ENCODE measurements at regions not wholly inside any gene's neighbourhood (a gene's known extent, or its start where the extent isn't known, plus 50 kb on each side); places are given as distances from the start of the nearest gene placed in this dataset.

GRCh38 chr12:25740617-25741016 lies 187.5 kb upstream of the LMNTD1 start:
- intact Hi-C loops (cut with DNase I) = loop anchor here in 1 of 2 donors (5.0 kb wide), 1 partner anchor 797 kb away; no protein-coding TSS in a partner anchor

GRCh38 chr12:25741917-25742316 lies 188.8 kb upstream of the LMNTD1 start:
- intact Hi-C loops (cut with DNase I) = loop anchor here in 1 of 2 donors (5.0 kb wide), 1 partner anchor 795 kb away; no protein-coding TSS in a partner anchor
- DNase-seq (ENCODE audit: low spot score) = no peak

More at GRCh38 chr12:25740617-25741016, 187.5 kb upstream of the LMNTD1 start:
- DNase-seq (ENCODE audit: low spot score) = no peak

- intact Hi-C loops (cut with DNase I) = loop anchor here in 1 of 2 donors (5.0 kb wide), 1 partner anchor 794 kb away; no protein-coding TSS in a partner anchor
- no peak for DNase-seq (ENCODE audit: low spot score)
Observed at GRCh38 chr12:25743679-25744215, 190.7 kb upstream of the LMNTD1 start.

- no peak for DNase-seq (ENCODE audit: low spot score)
- intact Hi-C loops (cut with DNase I) = loop anchor here in 1 of 2 donors (5.0 kb wide), 1 partner anchor 793 kb away; no protein-coding TSS in a partner anchor
Observed at GRCh38 chr12:25744313-25744712, 191.2 kb upstream of the LMNTD1 start.

GRCh38 chr12:25745281-25745680 lies 192.2 kb upstream of the LMNTD1 start:
- DNase-seq (ENCODE audit: low spot score) = no peak
- intact Hi-C loops (cut with DNase I) = no loop called here

GRCh38 chr12:25746131-25746530 lies 193.0 kb upstream of the LMNTD1 start:
- DNase-seq (ENCODE audit: low spot score) = no peak
- intact Hi-C loops (cut with DNase I) = no loop called here

GRCh38 chr12:25752710-25753309 lies 199.7 kb upstream of the LMNTD1 start:
- intact Hi-C loops (cut with DNase I) = no loop called here
- DNase-seq (ENCODE audit: low spot score) = no peak

- intact Hi-C loops (cut with DNase I) = no loop called here
Observed at GRCh38 chr12:25755136-25755970, 202.3 kb upstream of the LMNTD1 start.

GRCh38 chr12:25755971-25756260 lies 202.6 kb upstream of the RASSF8 start:
- DNase-seq (ENCODE audit: low spot score) = no peak
- intact Hi-C loops (cut with DNase I) = no loop called here

More at GRCh38 chr12:25755136-25755970, 202.3 kb upstream of the LMNTD1 start:
- DNase-seq (ENCODE audit: low spot score) = no peak

- no peak for DNase-seq (ENCODE audit: low spot score)
- intact Hi-C loops (cut with DNase I) = no loop called here
Observed at GRCh38 chr12:25757037-25757665, 201.3 kb upstream of the RASSF8 start.

- intact Hi-C loops (cut with DNase I) = no loop called here
- no peak for DNase-seq (ENCODE audit: low spot score)
Observed at GRCh38 chr12:25759752-25760151, 198.7 kb upstream of the RASSF8 start.

- DNase-seq (ENCODE audit: low spot score) = no peak
- intact Hi-C loops (cut with DNase I) = no loop called here
Observed at GRCh38 chr12:25761356-25761755, 197.1 kb upstream of the RASSF8 start.

GRCh38 chr12:25764409-25764808 lies 194.1 kb upstream of the RASSF8 start:
- no peak for DNase-seq (ENCODE audit: low spot score)

GRCh38 chr12:25764892-25765291 lies 193.6 kb upstream of the RASSF8 start:
- no peak for DNase-seq (ENCODE audit: low spot score)
- intact Hi-C loops (cut with DNase I) = no loop called here

More at GRCh38 chr12:25764409-25764808, 194.1 kb upstream of the RASSF8 start:
- intact Hi-C loops (cut with DNase I) = no loop called here

- intact Hi-C loops (cut with DNase I) = no loop called here
- no peak for DNase-seq (ENCODE audit: low spot score)
Observed at GRCh38 chr12:25767606-25768005, 190.9 kb upstream of the RASSF8 start.

- intact Hi-C loops (cut with DNase I) = no loop called here
- DNase-seq (ENCODE audit: low spot score) = no peak
Observed at GRCh38 chr12:25768151-25768550, 190.3 kb upstream of the RASSF8 start.

GRCh38 chr12:25769082-25769945 lies 189.2 kb upstream of the RASSF8 start:
- intact Hi-C loops (cut with DNase I) = no loop called here

GRCh38 chr12:25771041-25771440 lies 187.4 kb upstream of the RASSF8 start:
- DNase-seq (ENCODE audit: low spot score) = no peak
- intact Hi-C loops (cut with DNase I) = no loop called here

More at GRCh38 chr12:25769082-25769945, 189.2 kb upstream of the RASSF8 start:
- no peak for DNase-seq (ENCODE audit: low spot score)

GRCh38 chr12:25771476-25771875 lies 187.0 kb upstream of the RASSF8 start:
- DNase-seq (ENCODE audit: low spot score) = no peak
- intact Hi-C loops (cut with DNase I) = no loop called here
